NCI-H226 (cell line): ENCODE measurements at regions not wholly inside any gene's neighbourhood (a gene's known extent, or its start where the extent isn't known, plus 50 kb on each side); places are given as distances from the start of the nearest gene placed in this dataset.

Experiments
- DNase-seq: peaks from one replicate; pipeline ENCODE4 v3.0.0-alpha.2; 2015

DNA sequence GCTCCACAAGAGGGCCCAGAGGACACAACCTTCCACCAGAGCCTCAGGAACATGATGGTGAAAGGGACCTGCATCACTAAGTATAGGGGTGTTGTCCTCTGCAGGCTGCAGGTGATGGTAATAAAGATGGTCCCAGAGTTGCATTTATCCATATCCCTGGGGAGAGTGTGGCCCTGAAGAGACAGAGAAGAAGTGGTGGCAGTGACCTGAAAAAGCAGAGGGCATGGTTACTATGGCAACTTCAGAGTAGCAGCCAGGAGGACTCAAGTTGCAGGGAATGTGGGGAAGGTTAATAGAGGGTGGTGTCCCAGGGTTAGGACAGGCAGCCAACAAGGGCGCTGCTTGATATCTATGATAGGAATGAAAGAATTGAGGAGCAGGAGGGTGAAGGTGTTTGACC, 57.1 kb downstream of the HLA-A start:
- DNase-seq, result no peak

GRCh38 chr6:30000156-30000791, 57.9 kb downstream of the HLA-A start:
- no peak for DNase-seq

DNA sequence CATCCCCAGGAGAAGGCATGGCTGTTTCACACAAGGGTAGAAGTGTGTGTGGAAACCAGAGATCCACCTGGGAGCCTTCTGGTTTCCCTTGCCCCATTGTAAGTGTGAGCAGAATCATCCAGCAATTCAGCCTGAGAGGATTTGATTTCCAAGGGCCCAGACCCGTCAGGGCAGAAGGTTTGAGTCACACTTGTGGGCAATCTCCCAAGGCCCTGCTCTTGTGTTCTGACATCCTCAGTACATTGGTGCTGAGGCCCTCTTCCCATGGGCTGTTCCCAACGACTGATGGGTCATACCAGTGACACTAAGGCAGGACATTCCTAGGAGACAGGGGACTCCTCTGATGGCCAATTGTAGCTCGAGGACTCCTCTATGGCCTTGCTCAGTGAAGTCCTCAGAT, 58.2 kb upstream of the POLR1H start:
- DNase-seq, result peak; percentile 21

GRCh38 chr6:30005482-30005881, 55.6 kb upstream of the POLR1H start:
- no peak for DNase-seq

GRCh38 chr6:30006170-30007131, 54.6 kb upstream of the POLR1H start:
- no peak for DNase-seq

DNA sequence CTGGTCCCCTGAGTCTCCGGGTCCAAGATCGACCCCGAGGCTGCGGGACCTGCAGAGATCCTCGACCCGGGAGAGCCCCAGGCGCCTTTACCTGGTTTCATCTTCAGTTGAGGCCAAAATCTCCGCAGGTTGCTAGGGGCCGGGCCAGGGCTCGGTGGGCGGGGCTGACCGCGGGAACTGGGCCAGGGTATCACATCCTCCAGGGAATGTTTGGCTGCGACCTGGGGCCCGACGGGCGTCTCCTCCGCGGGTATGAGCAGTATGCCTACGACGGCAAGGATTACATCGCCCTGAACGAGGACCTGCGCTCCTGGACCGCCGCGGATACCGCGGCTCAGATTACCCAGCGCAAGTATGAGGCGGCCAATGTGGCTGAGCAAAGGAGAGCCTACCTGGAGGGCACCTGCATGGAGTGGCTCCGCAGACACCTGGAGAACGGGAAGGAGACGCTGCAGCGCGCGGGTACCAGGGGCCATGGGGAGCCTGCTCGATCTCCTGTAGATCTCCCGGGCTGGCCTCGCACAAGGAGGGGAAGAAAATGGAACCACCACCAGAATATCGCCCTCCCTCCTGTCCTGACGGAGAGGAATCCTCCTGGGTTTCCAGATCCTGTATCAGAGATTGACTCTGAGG, 53.8 kb upstream of the POLR1H start:
- DNase-seq, result no peak

DNA sequence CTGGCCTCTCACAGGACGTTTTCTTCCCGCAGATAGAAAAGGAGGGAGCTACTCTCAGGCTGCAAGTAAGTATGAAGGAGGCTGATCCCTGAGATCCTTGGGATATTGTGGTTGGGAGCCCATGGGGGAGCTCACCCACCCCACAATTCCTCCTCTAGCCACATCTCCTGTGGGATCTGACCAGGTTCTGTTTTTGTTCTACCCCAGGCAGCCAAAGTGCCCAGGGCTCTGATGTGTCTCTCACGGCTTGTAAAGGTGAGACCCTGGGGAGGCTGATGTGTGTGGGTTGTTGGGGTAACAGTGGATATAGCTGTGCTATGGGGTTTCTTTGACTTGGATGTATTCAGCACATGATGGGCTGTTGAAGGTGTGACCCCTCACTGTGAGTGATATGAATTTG, 52.0 kb upstream of the POLR1H start:
- DNase-seq, result no peak
